ENCODE measurements at regions not wholly inside any gene's neighbourhood (a gene's known extent, or its start where the extent isn't known, plus 50 kb on each side); places are given as distances from the start of the nearest gene placed in this dataset.

- RAD21 ChIA-PET (ENCODE audit: low non-redundant PET in 1 of 2, low total read pairs in 2 of 2, uncharacterized antibody in 2 of 2, unreplicated experiment in 2 of 2): no interaction called here
- intact Hi-C loops (cut with micrococcal nuclease): no loop called here
- no peak overlapping the region for H3K9ac ChIP-seq (ENCODE audit: low read length)
- no peak overlapping the region for H2AFZ ChIP-seq (ENCODE audit: low read depth, low read length, poor library complexity, severe bottlenecking)
- TF ChIP-seq MAX (IDR thresholded peaks at IDR 0.05): no peak
- TF ChIP-seq POLR2AphosphoS5 (IDR thresholded peaks at IDR 0.05; ENCODE audit: low read depth, low read length): no peak
- TF ChIP-seq SIN3A (IDR thresholded peaks at IDR 0.05; ENCODE audit: low read depth): no peak
- TF ChIP-seq ZNF274 (IDR thresholded peaks at IDR 0.05; ENCODE audit: low read depth, low read length): no peak
- no peak for TF ChIP-seq CBX3 (IDR thresholded peaks at IDR 0.05; ENCODE audit: low read depth)
- no peak for TF ChIP-seq TCF7L2 (IDR thresholded peaks at IDR 0.05; ENCODE audit: borderline replicate concordance, extremely low read depth, insufficient read depth, insufficient read length)
- TF ChIP-seq JUND (IDR thresholded peaks at IDR 0.05): no peak
- no peak for TF ChIP-seq YY1 (IDR thresholded peaks at IDR 0.05; ENCODE audit: extremely low read depth, insufficient replicate concordance, low read depth, low read length)
- TF ChIP-seq SRF (IDR thresholded peaks at IDR 0.05; ENCODE audit: low read depth): no peak
- TF ChIP-seq, protein P1, sequence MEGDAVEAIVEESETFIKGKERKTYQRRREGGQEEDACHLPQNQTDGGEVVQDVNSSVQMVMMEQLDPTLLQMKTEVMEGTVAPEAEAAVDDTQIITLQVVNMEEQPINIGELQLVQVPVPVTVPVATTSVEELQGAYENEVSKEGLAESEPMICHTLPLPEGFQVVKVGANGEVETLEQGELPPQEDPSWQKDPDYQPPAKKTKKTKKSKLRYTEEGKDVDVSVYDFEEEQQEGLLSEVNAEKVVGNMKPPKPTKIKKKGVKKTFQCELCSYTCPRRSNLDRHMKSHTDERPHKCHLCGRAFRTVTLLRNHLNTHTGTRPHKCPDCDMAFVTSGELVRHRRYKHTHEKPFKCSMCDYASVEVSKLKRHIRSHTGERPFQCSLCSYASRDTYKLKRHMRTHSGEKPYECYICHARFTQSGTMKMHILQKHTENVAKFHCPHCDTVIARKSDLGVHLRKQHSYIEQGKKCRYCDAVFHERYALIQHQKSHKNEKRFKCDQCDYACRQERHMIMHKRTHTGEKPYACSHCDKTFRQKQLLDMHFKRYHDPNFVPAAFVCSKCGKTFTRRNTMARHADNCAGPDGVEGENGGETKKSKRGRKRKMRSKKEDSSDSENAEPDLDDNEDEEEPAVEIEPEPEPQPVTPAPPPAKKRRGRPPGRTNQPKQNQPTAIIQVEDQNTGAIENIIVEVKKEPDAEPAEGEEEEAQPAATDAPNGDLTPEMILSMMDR (IDR thresholded peaks at IDR 0.05 in 2 of 3, conservative IDR thresholded peaks at IDR 0.05 in 1 of 3; ENCODE audit: borderline replicate concordance in 1 of 3, insufficient read depth in 1 of 3, low read depth in 2 of 3, low read length in 2 of 3): no peak
- TF ChIP-seq, protein P2, sequence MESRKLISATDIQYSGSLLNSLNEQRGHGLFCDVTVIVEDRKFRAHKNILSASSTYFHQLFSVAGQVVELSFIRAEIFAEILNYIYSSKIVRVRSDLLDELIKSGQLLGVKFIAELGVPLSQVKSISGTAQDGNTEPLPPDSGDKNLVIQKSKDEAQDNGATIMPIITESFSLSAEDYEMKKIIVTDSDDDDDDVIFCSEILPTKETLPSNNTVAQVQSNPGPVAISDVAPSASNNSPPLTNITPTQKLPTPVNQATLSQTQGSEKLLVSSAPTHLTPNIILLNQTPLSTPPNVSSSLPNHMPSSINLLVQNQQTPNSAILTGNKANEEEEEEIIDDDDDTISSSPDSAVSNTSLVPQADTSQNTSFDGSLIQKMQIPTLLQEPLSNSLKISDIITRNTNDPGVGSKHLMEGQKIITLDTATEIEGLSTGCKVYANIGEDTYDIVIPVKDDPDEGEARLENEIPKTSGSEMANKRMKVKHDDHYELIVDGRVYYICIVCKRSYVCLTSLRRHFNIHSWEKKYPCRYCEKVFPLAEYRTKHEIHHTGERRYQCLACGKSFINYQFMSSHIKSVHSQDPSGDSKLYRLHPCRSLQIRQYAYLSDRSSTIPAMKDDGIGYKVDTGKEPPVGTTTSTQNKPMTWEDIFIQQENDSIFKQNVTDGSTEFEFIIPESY (IDR thresholded peaks at IDR 0.05; ENCODE audit: extremely low read depth, insufficient replicate concordance, low read length): no peak
- no peak for TF ChIP-seq EGR1 (IDR thresholded peaks at IDR 0.05; ENCODE audit: low read depth)
- TF ChIP-seq EZH2 (IDR thresholded peaks at IDR 0.05): no peak
- no peak for TF ChIP-seq POLR2A (IDR thresholded peaks at IDR 0.05; ENCODE audit: borderline replicate concordance, extremely low read depth, insufficient read depth, insufficient read length)
- no peak for TF ChIP-seq RAD21 (IDR thresholded peaks at IDR 0.05; ENCODE audit: low read depth)
- TF ChIP-seq ZFX (IDR thresholded peaks at IDR 0.05): no peak
- TF ChIP-seq, protein P3, sequence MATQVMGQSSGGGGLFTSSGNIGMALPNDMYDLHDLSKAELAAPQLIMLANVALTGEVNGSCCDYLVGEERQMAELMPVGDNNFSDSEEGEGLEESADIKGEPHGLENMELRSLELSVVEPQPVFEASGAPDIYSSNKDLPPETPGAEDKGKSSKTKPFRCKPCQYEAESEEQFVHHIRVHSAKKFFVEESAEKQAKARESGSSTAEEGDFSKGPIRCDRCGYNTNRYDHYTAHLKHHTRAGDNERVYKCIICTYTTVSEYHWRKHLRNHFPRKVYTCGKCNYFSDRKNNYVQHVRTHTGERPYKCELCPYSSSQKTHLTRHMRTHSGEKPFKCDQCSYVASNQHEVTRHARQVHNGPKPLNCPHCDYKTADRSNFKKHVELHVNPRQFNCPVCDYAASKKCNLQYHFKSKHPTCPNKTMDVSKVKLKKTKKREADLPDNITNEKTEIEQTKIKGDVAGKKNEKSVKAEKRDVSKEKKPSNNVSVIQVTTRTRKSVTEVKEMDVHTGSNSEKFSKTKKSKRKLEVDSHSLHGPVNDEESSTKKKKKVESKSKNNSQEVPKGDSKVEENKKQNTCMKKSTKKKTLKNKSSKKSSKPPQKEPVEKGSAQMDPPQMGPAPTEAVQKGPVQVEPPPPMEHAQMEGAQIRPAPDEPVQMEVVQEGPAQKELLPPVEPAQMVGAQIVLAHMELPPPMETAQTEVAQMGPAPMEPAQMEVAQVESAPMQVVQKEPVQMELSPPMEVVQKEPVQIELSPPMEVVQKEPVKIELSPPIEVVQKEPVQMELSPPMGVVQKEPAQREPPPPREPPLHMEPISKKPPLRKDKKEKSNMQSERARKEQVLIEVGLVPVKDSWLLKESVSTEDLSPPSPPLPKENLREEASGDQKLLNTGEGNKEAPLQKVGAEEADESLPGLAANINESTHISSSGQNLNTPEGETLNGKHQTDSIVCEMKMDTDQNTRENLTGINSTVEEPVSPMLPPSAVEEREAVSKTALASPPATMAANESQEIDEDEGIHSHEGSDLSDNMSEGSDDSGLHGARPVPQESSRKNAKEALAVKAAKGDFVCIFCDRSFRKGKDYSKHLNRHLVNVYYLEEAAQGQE (IDR thresholded peaks at IDR 0.05; ENCODE audit: low read depth): no peak
- no peak for TF ChIP-seq SP1 (IDR thresholded peaks at IDR 0.05; ENCODE audit: low read depth)
- H3K27me3 ChIP-seq (ENCODE audit: insufficient read depth, low read length): no peaks in the 10 kb centered on the region
- POLR2A ChIA-PET: no interaction called here
- no peaks in the 10 kb centered on the region for H3K9me2 ChIP-seq (ENCODE audit: insufficient read depth)
- DNase-seq (ENCODE audit: low read depth, low spot score) (no peak), ATAC-seq (no peak)
- no peaks in the 10 kb centered on the region for H3K4me1 ChIP-seq (ENCODE audit: control insufficient read depth in 1 of 2, insufficient read depth in 2 of 2, low read length in 2 of 2)
- H3K4me2 ChIP-seq (ENCODE audit: low read length): no peak overlapping the region
- no peaks in the 10 kb centered on the region for H4K20me1 ChIP-seq (ENCODE audit: insufficient read depth)
- H3K4me3 ChIP-seq (replicated peaks in 1 of 2; ENCODE audit: low read depth in 1 of 2, low read length in 2 of 2): no peak overlapping the region
- BruUV-seq (replicated peaks): no TSS peak
- H3K79me2 ChIP-seq (ENCODE audit: insufficient read depth, low read length): no peaks in the 10 kb centered on the region
- CTCF ChIA-PET: no interaction called here
- no peaks in the 10 kb centered on the region for H3K36me3 ChIP-seq (ENCODE audit: control insufficient read depth in 1 of 2, insufficient read depth in 2 of 2, low read length in 2 of 2)
- no peak overlapping the region for H3K27ac ChIP-seq (ENCODE audit: low read depth, low read length)
- peaks cover 3 to 26% of the 10 kb centered on the region in 2 experiments; a peak in 2 of 4 replicates for H3K9me3 ChIP-seq (ENCODE audit: control insufficient read depth in 1 of 2, insufficient read depth in 1 of 2, low read depth in 1 of 2, low read length in 2 of 2)
Observed at GRCh38 chr10:9910446-9910845, 1107.2 kb upstream of the CELF2 start.

All from HCT116 (cell line).